HL-60 (cell line): ENCODE measurements at regions not wholly inside any gene's neighbourhood (a gene's known extent, or its start where the extent isn't known, plus 50 kb on each side); places are given as distances from the start of the nearest gene placed in this dataset.

ENCODE experiments used
- DNase-seq, 2 experiments: peaks; one replicate each; pipeline ENCODE4 v3.0.0-alpha.2; 2010 to 2020; ENCODE audit warnings: low read depth in 1 of 2, low spot score in 1 of 2
- H3K27ac ChIP-seq: fragments of 250-450 bp; sonication (Bioruptor Pico); replicated peaks from 2 replicates; pipeline ENCODE4 v1.5.1; 2020; ENCODE audit warnings: mild to moderate bottlenecking, moderate library complexity
- H3K27me3 ChIP-seq: fragments of 250-450 bp; sonication (Bioruptor Pico); 2 replicates; pipeline ENCODE4 v1.5.1; 2021; ENCODE audit warnings: mild to moderate bottlenecking, moderate library complexity; ENCODE audit not compliant: insufficient read depth, poor library complexity, severe bottlenecking
- H3K4me3 ChIP-seq: replicated peaks from 2 replicates; pipeline ENCODE4 v1.5.1; 2011; ENCODE audit warnings: mild to moderate bottlenecking, control low read depth, low read length; ENCODE audit not compliant: insufficient read depth
- CTCF ChIP-seq: IDR thresholded peaks from one replicate; pipeline ENCODE4 v1.5.1; 2011; ENCODE audit warnings: low read length, control low read depth, inconsistent platforms; ENCODE audit not compliant: insufficient read depth
- GABPA ChIP-seq: IDR thresholded peaks from 2 replicates; pipeline ENCODE4 v1.6.1; 2012; ENCODE audit warnings: low read depth
- POLR2AphosphoS5 ChIP-seq: IDR thresholded peaks from 2 replicates; pipeline ENCODE4 v1.6.1; 2012; ENCODE audit warnings: low read depth
- SPI1 ChIP-seq: IDR thresholded peaks from 2 replicates; pipeline ENCODE4 v1.6.1; 2012; ENCODE audit warnings: low read depth, mild to moderate bottlenecking, borderline replicate concordance
- TF ChIP-seq, protein P1 (sequence below): IDR thresholded peaks from 2 replicates; pipeline ENCODE4 v1.6.1; 2012; ENCODE audit warnings: low read depth; ENCODE audit not compliant: insufficient replicate concordance

- TF ChIP-seq, protein P1, sequence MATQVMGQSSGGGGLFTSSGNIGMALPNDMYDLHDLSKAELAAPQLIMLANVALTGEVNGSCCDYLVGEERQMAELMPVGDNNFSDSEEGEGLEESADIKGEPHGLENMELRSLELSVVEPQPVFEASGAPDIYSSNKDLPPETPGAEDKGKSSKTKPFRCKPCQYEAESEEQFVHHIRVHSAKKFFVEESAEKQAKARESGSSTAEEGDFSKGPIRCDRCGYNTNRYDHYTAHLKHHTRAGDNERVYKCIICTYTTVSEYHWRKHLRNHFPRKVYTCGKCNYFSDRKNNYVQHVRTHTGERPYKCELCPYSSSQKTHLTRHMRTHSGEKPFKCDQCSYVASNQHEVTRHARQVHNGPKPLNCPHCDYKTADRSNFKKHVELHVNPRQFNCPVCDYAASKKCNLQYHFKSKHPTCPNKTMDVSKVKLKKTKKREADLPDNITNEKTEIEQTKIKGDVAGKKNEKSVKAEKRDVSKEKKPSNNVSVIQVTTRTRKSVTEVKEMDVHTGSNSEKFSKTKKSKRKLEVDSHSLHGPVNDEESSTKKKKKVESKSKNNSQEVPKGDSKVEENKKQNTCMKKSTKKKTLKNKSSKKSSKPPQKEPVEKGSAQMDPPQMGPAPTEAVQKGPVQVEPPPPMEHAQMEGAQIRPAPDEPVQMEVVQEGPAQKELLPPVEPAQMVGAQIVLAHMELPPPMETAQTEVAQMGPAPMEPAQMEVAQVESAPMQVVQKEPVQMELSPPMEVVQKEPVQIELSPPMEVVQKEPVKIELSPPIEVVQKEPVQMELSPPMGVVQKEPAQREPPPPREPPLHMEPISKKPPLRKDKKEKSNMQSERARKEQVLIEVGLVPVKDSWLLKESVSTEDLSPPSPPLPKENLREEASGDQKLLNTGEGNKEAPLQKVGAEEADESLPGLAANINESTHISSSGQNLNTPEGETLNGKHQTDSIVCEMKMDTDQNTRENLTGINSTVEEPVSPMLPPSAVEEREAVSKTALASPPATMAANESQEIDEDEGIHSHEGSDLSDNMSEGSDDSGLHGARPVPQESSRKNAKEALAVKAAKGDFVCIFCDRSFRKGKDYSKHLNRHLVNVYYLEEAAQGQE = no peak
- TF ChIP-seq GABPA = no peak
- no peak for TF ChIP-seq CTCF
- TF ChIP-seq POLR2AphosphoS5 = no peak
- no peak for TF ChIP-seq SPI1
- Histone ChIP-seq H3K27me3 (no peaks in the 10 kb centered on the region), H3K4me3 (no peak overlapping the region), H3K27ac (no peak overlapping the region)
- no peak for DNase-seq
Observed at GRCh38 chr12:84277986-84278385, 634.6 kb downstream of the SLC6A15 start.

- no peak for TF ChIP-seq POLR2AphosphoS5
- TF ChIP-seq, protein P1 = no peak
- H3K27me3 ChIP-seq = no peaks in the 10 kb centered on the region
- H3K4me3 ChIP-seq = no peak overlapping the region
- no peak for DNase-seq
- no peak overlapping the region for H3K27ac ChIP-seq
Observed at GRCh38 chr12:84276215-84276614, 636.4 kb downstream of the SLC6A15 start.

GRCh38 chr12:84272324-84272723 lies 640.3 kb downstream of the SLC6A15 start:
- Histone ChIP-seq H3K27ac (no peak overlapping the region), H3K27me3 (no peaks in the 10 kb centered on the region)
- DNase-seq = no peak

More at GRCh38 chr12:84272324-84272723, 640.3 kb downstream of the SLC6A15 start:
- TF ChIP-seq CTCF (no peak), GABPA (no peak), SPI1 (no peak), POLR2AphosphoS5 (no peak)
- TF ChIP-seq, protein P1 = no peak
- no peak overlapping the region for H3K4me3 ChIP-seq
